ENCODE measurements at regions not wholly inside any gene's neighbourhood (a gene's known extent, or its start where the extent isn't known, plus 50 kb on each side); places are given as distances from the start of the nearest gene placed in this dataset.

DNA sequence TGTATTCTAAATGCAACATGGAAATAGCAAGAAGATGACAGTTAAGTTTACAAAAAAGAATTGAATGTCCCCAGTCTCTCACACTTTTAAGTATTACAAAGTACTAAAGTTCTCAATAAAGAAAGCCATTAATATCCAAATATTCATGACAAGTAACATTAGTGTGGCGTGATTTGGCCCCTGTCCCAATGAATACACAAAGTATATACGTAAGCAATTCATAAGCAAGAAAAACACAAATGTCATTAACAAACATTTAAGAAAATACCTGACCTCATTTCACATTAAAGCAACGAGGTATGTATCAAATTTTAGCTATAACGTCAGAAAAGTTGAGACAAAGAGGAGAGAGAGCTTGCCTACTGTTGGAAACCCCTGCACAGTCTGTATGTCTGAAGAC lies 241.9 kb upstream of the IRS2 start:
- TF ChIP-seq, protein P1, sequence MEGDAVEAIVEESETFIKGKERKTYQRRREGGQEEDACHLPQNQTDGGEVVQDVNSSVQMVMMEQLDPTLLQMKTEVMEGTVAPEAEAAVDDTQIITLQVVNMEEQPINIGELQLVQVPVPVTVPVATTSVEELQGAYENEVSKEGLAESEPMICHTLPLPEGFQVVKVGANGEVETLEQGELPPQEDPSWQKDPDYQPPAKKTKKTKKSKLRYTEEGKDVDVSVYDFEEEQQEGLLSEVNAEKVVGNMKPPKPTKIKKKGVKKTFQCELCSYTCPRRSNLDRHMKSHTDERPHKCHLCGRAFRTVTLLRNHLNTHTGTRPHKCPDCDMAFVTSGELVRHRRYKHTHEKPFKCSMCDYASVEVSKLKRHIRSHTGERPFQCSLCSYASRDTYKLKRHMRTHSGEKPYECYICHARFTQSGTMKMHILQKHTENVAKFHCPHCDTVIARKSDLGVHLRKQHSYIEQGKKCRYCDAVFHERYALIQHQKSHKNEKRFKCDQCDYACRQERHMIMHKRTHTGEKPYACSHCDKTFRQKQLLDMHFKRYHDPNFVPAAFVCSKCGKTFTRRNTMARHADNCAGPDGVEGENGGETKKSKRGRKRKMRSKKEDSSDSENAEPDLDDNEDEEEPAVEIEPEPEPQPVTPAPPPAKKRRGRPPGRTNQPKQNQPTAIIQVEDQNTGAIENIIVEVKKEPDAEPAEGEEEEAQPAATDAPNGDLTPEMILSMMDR (IDR thresholded peaks at IDR 0.05; ENCODE audit: low read depth, low read length, missing control alignments), result no peak
- in situ Hi-C loops (cut with HindIII; ENCODE audit: low sequenced_read_pairs), result no loop called here

DNA sequence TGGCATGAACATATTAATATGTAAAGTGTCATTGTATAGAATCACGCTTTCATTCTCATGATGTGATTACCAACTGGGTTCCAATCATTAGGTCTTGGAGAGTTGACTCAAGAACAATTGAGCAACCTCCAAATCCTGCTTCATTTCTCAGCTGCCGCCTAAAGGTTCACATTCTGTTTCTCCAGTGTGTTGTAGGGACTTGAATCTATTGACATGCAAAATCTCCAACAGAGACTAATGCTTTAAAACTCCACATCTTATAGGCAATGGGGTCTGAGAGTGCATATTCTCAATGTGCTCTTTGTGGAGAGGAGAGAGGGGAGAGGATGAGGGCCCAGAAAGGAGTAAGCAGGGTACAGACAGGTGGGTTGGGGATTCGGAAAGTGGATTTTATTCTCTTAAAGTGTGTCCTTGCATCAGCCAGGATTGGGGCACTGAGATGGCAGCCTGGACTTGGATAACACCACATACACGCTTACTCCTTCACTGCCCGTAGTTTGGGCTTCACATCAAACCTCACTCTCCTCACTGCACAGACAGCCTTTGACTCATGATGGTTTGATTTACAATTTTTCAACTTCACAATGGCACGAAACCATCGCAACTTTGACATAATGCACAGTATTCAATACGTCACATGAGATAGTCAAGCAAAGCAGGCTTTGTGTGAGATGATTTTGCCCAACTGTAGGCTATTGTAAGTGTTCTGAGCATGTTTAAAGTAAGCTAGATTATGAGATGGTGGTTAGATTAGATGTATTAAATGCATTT lies 241.3 kb upstream of the IRS2 start:
- DNase-seq (ENCODE audit: low read depth), result no peak

More for the DNA sequence above, 241.9 kb upstream of the IRS2 start:
- no peak for DNase-seq (ENCODE audit: low read depth)
- H3K4me3 ChIP-seq (ENCODE audit: low read depth, low read length), result no peak overlapping the region

GRCh38 chr13:110024645-110024980 lies 238.2 kb upstream of the IRS2 start:
- no peak overlapping the region for H3K4me3 ChIP-seq (ENCODE audit: low read depth, low read length)
- DNase-seq (ENCODE audit: low read depth), result no peak
- TF ChIP-seq, protein P1 (IDR thresholded peaks at IDR 0.05; ENCODE audit: low read depth, low read length, missing control alignments), result no peak
- in situ Hi-C loops (cut with HindIII; ENCODE audit: low sequenced_read_pairs), result no loop called here

More for the DNA sequence above, 241.3 kb upstream of the IRS2 start:
- H3K4me3 ChIP-seq (ENCODE audit: low read depth, low read length), result no peak overlapping the region
- in situ Hi-C loops (cut with HindIII; ENCODE audit: low sequenced_read_pairs), result no loop called here
- TF ChIP-seq, protein P1 (IDR thresholded peaks at IDR 0.05; ENCODE audit: low read depth, low read length, missing control alignments), result no peak

- DNase-seq (ENCODE audit: low read depth), result no peak
- no peak overlapping the region for H3K4me3 ChIP-seq (ENCODE audit: low read depth, low read length)
- in situ Hi-C loops (cut with HindIII; ENCODE audit: low sequenced_read_pairs), result no loop called here
- TF ChIP-seq, protein P1 (IDR thresholded peaks at IDR 0.05; ENCODE audit: low read depth, low read length, missing control alignments), result no peak
Observed at GRCh38 chr13:110023729-110024644, 237.6 kb upstream of the IRS2 start.

DNA sequence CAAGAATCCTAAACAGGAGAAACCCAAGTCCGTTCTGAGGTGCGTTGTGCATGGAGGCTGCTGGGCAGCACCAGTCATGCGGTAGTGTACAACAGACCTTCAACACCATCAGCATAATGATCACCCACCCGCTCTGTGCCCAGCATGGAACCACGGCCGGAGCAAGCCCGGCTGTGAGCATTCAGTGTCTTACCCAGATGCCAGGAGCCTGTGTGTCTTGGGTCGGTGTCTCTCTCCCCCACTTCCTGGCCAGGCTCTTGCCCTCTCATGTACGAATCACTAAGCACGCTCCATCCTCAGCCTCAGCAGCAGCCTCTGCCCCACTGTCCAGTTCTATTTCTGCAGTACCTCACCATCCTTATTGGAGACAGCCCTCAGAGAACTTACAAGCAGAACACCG lies 231.6 kb upstream of the IRS2 start:
- TF ChIP-seq, protein P1 (IDR thresholded peaks at IDR 0.05; ENCODE audit: low read depth, low read length, missing control alignments), result no peak
- no peak for DNase-seq (ENCODE audit: low read depth)
- no peak overlapping the region for H3K4me3 ChIP-seq (ENCODE audit: low read depth, low read length)
- in situ Hi-C loops (cut with HindIII; ENCODE audit: low sequenced_read_pairs), result no loop called here

GRCh38 chr13:110017379-110017778 lies 231.0 kb upstream of the IRS2 start:
- TF ChIP-seq, protein P1 (IDR thresholded peaks at IDR 0.05; ENCODE audit: low read depth, low read length, missing control alignments), result no peak
- peak; percentile 72 for DNase-seq (ENCODE audit: low read depth)
- H3K4me3 ChIP-seq (ENCODE audit: low read depth, low read length), result no peak overlapping the region
- in situ Hi-C loops (cut with HindIII; ENCODE audit: low sequenced_read_pairs), result no loop called here
